Glutamatergic neuron (in vitro differentiated cells): ENCODE measurements at regions not wholly inside any gene's neighbourhood (a gene's known extent, or its start where the extent isn't known, plus 50 kb on each side); places are given as distances from the start of the nearest gene placed in this dataset.

Source experiments
- DNase-seq: peaks from one replicate; pipeline ENCODE4 v3.0.0; 2022
- H3K27ac Mint-ChIP-seq: one replicate; pipeline ENCODE4 v1.8.0; 2020; ENCODE audit warnings: mild to moderate bottlenecking, mixed read lengths, inconsistent platforms; ENCODE audit not compliant: unreplicated experiment
- H3K27me3 Mint-ChIP-seq: one replicate; pipeline ENCODE4 v1.8.0; 2020; ENCODE audit warnings: mild to moderate bottlenecking, moderate library complexity, mixed read lengths, inconsistent platforms; ENCODE audit not compliant: unreplicated experiment
- H3K36me3 Mint-ChIP-seq: one replicate; pipeline ENCODE4 v1.8.0; 2020; ENCODE audit warnings: mild to moderate bottlenecking, mixed read lengths, inconsistent platforms; ENCODE audit not compliant: unreplicated experiment
- H3K4me1 Mint-ChIP-seq: one replicate; pipeline ENCODE4 v1.8.0; 2020; ENCODE audit warnings: mild to moderate bottlenecking, low read depth, mixed read lengths, inconsistent platforms; ENCODE audit not compliant: unreplicated experiment
- H3K4me3 Mint-ChIP-seq: one replicate; pipeline ENCODE4 v1.8.0; 2020; ENCODE audit warnings: mild to moderate bottlenecking, mixed read lengths, inconsistent platforms; ENCODE audit not compliant: unreplicated experiment
- H3K9me3 Mint-ChIP-seq: one replicate; pipeline ENCODE4 v1.8.0; 2020; ENCODE audit warnings: mild to moderate bottlenecking, moderate library complexity, mixed read lengths, inconsistent platforms; ENCODE audit not compliant: unreplicated experiment
- CTCF ChIP-seq: fragments of 200-600 bp; sonication (generic); IDR thresholded peaks from one replicate; pipeline ENCODE4 v1.5.0; 2021; ENCODE audit not compliant: partially characterized antibody, unreplicated experiment

GRCh38 chr7:113216038-113216437, 97.7 kb upstream of the SMIM30 start:
- DNase-seq, result no peak
- no peaks in the 10 kb centered on the region for H3K36me3 Mint-ChIP-seq
- no peak overlapping the region for H3K4me3 Mint-ChIP-seq
- no peaks in the 10 kb centered on the region for H3K9me3 Mint-ChIP-seq
- H3K27me3 Mint-ChIP-seq, result peaks cover 2% of the 10 kb centered on the region
- no peaks in the 10 kb centered on the region for H3K4me1 Mint-ChIP-seq
- no peak overlapping the region for H3K27ac Mint-ChIP-seq
- TF ChIP-seq CTCF, result no peak

DNA sequence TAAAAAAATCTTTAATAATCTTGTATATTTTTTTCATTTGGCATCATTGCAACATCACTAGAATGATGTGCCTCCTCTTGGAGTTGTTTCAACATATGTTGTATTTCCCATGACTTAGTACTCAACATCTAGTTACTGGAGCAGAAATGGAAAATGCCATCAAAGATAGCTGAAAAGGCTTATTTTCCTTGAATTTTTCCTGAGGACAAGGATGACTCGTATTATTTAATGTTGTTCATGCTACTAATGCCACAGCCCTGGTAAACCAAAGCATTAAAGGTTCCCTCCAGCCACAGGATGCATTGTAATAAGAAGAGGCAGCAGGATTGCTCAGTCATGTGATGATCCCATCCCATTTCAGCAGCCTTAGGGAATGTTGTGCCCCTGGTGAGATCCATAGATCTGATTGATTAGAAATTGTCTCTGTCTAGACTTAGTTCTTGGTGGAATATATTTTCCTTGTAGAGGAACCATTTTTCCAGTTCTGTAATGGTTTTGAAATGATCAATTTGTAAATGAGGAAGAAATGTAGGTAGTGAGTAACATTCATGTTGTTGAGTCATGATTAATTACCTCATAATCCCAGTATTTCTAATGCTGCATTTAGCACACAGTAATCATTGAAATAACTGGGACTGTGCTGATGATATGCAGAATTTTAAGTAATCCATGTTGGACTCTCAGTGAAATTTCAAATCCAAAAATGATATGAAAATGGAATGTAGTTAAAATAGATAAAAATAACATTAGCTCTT, 91.3 kb upstream of the SMIM30 start:
- H3K27me3 Mint-ChIP-seq, result peaks cover 5% of the 10 kb centered on the region

DNA sequence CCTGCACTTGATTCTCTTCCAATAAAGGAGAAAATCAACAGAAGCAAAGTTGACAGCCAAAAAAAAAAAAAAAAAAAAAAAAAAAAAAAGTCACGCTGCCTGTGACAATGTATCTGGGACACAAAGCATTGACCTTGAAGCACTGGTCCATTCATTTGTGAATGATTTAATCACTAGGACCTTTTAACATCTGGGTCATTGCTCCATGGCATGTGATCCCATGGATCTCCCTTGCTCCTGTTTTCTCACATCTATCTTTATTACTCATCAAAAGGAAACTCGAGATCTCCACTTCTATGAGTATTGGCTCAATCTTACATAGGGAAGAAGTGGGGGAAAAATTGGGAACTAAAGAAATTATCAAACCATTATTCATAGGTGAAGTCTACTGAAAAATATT, 89.6 kb upstream of the SMIM30 start:
- H3K27me3 Mint-ChIP-seq, result peaks cover 3% of the 10 kb centered on the region
- no peak for DNase-seq
- H3K4me3 Mint-ChIP-seq, result no peak overlapping the region
- no peaks in the 10 kb centered on the region for H3K9me3 Mint-ChIP-seq
- H3K36me3 Mint-ChIP-seq, result no peaks in the 10 kb centered on the region
- H3K4me1 Mint-ChIP-seq, result no peaks in the 10 kb centered on the region
- no peak for TF ChIP-seq CTCF
- no peak overlapping the region for H3K27ac Mint-ChIP-seq

More for the DNA sequence above, 91.3 kb upstream of the SMIM30 start:
- no peak overlapping the region for H3K27ac Mint-ChIP-seq
- H3K4me3 Mint-ChIP-seq, result no peak overlapping the region
- DNase-seq, result no peak
- H3K9me3 Mint-ChIP-seq, result no peaks in the 10 kb centered on the region
- no peak for TF ChIP-seq CTCF
- no peaks in the 10 kb centered on the region for H3K4me1 Mint-ChIP-seq
- no peaks in the 10 kb centered on the region for H3K36me3 Mint-ChIP-seq

GRCh38 chr7:113207441-113207840, 89.1 kb upstream of the SMIM30 start:
- no peak overlapping the region for H3K4me3 Mint-ChIP-seq
- no peak for TF ChIP-seq CTCF
- no peaks in the 10 kb centered on the region for H3K9me3 Mint-ChIP-seq
- no peaks in the 10 kb centered on the region for H3K36me3 Mint-ChIP-seq
- peaks cover 3% of the 10 kb centered on the region for H3K27me3 Mint-ChIP-seq
- DNase-seq, result no peak
- no peak overlapping the region for H3K27ac Mint-ChIP-seq
- no peaks in the 10 kb centered on the region for H3K4me1 Mint-ChIP-seq

- no peak overlapping the region for H3K27ac Mint-ChIP-seq
- no peaks in the 10 kb centered on the region for H3K9me3 Mint-ChIP-seq
- H3K27me3 Mint-ChIP-seq, result peaks cover 3% of the 10 kb centered on the region
- no peaks in the 10 kb centered on the region for H3K36me3 Mint-ChIP-seq
- no peak overlapping the region for H3K4me3 Mint-ChIP-seq
- no peaks in the 10 kb centered on the region for H3K4me1 Mint-ChIP-seq
- no peak for DNase-seq
- TF ChIP-seq CTCF, result no peak
Observed at GRCh38 chr7:113204415-113204814, 86.1 kb upstream of the SMIM30 start.
